Mucosa of descending colon (tissue), 3 donors: ENCODE measurements at regions not wholly inside any gene's neighbourhood (a gene's known extent, or its start where the extent isn't known, plus 50 kb on each side); places are given as distances from the start of the nearest gene placed in this dataset.

Experiments
- ATAC-seq: fragments of 200-7000 bp; cut with Tn5 transposase; one replicate; pipeline ENCODE4 v1.9.1; 2020; ENCODE audit warnings: mild to moderate bottlenecking, moderate library complexity
- DNase-seq, 3 donors: peaks; one replicate each; pipeline ENCODE4 v3.0.0-alpha.2; 2020
- H3K36me3 ChIP-seq: fragments of 200-600 bp; one replicate; pipeline ENCODE4 v1.8.0; 2021; ENCODE audit warnings: low read depth, mild to moderate bottlenecking
- H3K4me1 ChIP-seq: fragments of 200-600 bp; one replicate; pipeline ENCODE4 v1.8.0; 2021; ENCODE audit warnings: low read depth, mild to moderate bottlenecking
- H3K4me3 ChIP-seq: fragments of 200-600 bp; one replicate; pipeline ENCODE4 v1.8.0; 2021; ENCODE audit warnings: mild to moderate bottlenecking
- H3K9me3 ChIP-seq: fragments of 200-600 bp; one replicate; pipeline ENCODE4 v1.8.0; 2021; ENCODE audit warnings: mild to moderate bottlenecking
- CTCF ChIP-seq: fragments of 200-600 bp; IDR thresholded peaks from one replicate; pipeline ENCODE4 v1.8.0; 2022; ENCODE audit warnings: antibody characterized with exemption, mild to moderate bottlenecking
- intact Hi-C, 2 donors: fragments of 100-400 bp; cut with DNase I in 1 of 2; cut with micrococcal nuclease in 1 of 2; formaldehyde crosslinking; loops; one replicate each; pipeline versions ENCODE4 v1.11.0 to v1.11.1; 2022; cut with DNase I, micrococcal nuclease
- donor health status: DM: no; HTN: no; CAD: no; lungs with moderate emphysema.
- donor health status: DM: no; HTN: no; CAD: no.
- donor health status: DM: no; HTN: yes; CAD: no.

GRCh38 chr12:98437166-98437565 is 78.2 kb upstream of the TMPO start:
- no peak for TF ChIP-seq CTCF
- Histone ChIP-seq H3K36me3 (no peaks in the 10 kb centered on the region), H3K4me3 (no peak overlapping the region), H3K4me1 (no peaks in the 10 kb centered on the region), H3K9me3 (no peaks in the 10 kb centered on the region)
- intact Hi-C loops: no loop called here
- DNase-seq: no peak
- ATAC-seq: no peak

- H3K4me3 ChIP-seq: no peak overlapping the region
- DNase-seq (no peak), ATAC-seq (no peak)
- TF ChIP-seq CTCF: no peak
- no peaks in the 10 kb centered on the region for H3K36me3 ChIP-seq
- intact Hi-C loops: no loop called here
- no peaks in the 10 kb centered on the region for H3K4me1 ChIP-seq
- H3K9me3 ChIP-seq: no peaks in the 10 kb centered on the region
Measured at GRCh38 chr12:98437806-98438595, 77.4 kb upstream of the TMPO start.

- intact Hi-C loops: no loop called here
- no peak for TF ChIP-seq CTCF
- H3K9me3 ChIP-seq: no peaks in the 10 kb centered on the region
- ATAC-seq: no peak
- H3K4me3 ChIP-seq: no peak overlapping the region
- H3K4me1 ChIP-seq: no peaks in the 10 kb centered on the region
- no peaks in the 10 kb centered on the region for H3K36me3 ChIP-seq
- no peak for DNase-seq
Measured at GRCh38 chr12:98438656-98439230, 76.6 kb upstream of the TMPO start.

GRCh38 chr12:98439471-98439951 is 75.9 kb upstream of the TMPO start:
- Histone ChIP-seq H3K4me1 (no peaks in the 10 kb centered on the region), H3K36me3 (no peaks in the 10 kb centered on the region), H3K4me3 (no peak overlapping the region), H3K9me3 (no peaks in the 10 kb centered on the region)
- peak; percentile 37 for ATAC-seq
- intact Hi-C loops: no loop called here
- no peak for DNase-seq
- TF ChIP-seq CTCF: no peak

- no peak for TF ChIP-seq CTCF
- intact Hi-C loops: no loop called here
- ATAC-seq (peak; percentile 69), DNase-seq (peak in 1 of 3 donors; percentile 37)
- Histone ChIP-seq H3K36me3 (no peaks in the 10 kb centered on the region), H3K4me3 (no peak overlapping the region), H3K9me3 (no peaks in the 10 kb centered on the region), H3K4me1 (no peaks in the 10 kb centered on the region)
Measured at GRCh38 chr12:98439981-98440581, 75.3 kb upstream of the TMPO start.
